Brain microvascular endothelial cell (primary cell): ENCODE measurements at regions not wholly inside any gene's neighbourhood (a gene's known extent, or its start where the extent isn't known, plus 50 kb on each side); places are given as distances from the start of the nearest gene placed in this dataset.

Experiments
- DNase-seq: peaks from one replicate; pipeline ENCODE4 v3.0.0-alpha.2; 2020
- H3K27ac ChIP-seq: fragments of 250-450 bp; sonication (Bioruptor Pico); 2 replicates; pipeline ENCODE4 v1.5.1; 2020; ENCODE audit warnings: mild to moderate bottlenecking, moderate library complexity
- H3K27me3 ChIP-seq: fragments of 250-450 bp; sonication (Bioruptor Pico); replicated peaks from 2 replicates; pipeline ENCODE4 v1.5.1; 2020; ENCODE audit warnings: mild to moderate bottlenecking
- H3K36me3 ChIP-seq: fragments of 250-450 bp; sonication (Bioruptor Pico); replicated peaks from 2 replicates; pipeline ENCODE4 v1.5.1; 2020; ENCODE audit warnings: mild to moderate bottlenecking
- H3K4me3 ChIP-seq: 2 replicates; pipeline ENCODE4 v1.5.1; 2011; ENCODE audit warnings: low read depth, mild to moderate bottlenecking, control low read depth, low read length, moderate library complexity
- CTCF ChIP-seq: IDR thresholded peaks from 2 replicates; pipeline ENCODE4 v1.5.1; 2011; ENCODE audit warnings: low read depth, mild to moderate bottlenecking, moderate library complexity, low read length, control low read depth, inconsistent platforms; ENCODE audit errors: missing control alignments
- in situ Hi-C: cut with HindIII; loops from 2 replicates; pipeline ENCODE4 v1.10.0; 2017; ENCODE audit warnings: low sequenced_read_pairs, low pct_ligation_motif_present

GRCh38 chr1:194267021-194267420, 1080.6 kb upstream of the B3GALT2 start:
- no peak overlapping the region for H3K4me3 ChIP-seq
- no peaks in the 10 kb centered on the region for H3K36me3 ChIP-seq
- TF ChIP-seq CTCF = no peak
- in situ Hi-C loops = no loop called here
- no peak overlapping the region for H3K27ac ChIP-seq
- no peak for DNase-seq
- H3K27me3 ChIP-seq = no peaks in the 10 kb centered on the region

- H3K27ac ChIP-seq = no peak overlapping the region
- H3K27me3 ChIP-seq = no peaks in the 10 kb centered on the region
- no peak overlapping the region for H3K4me3 ChIP-seq
- no peak for TF ChIP-seq CTCF
- no peaks in the 10 kb centered on the region for H3K36me3 ChIP-seq
- DNase-seq = no peak
- in situ Hi-C loops = no loop called here
Observed at GRCh38 chr1:194256010-194256409, 1069.6 kb upstream of the B3GALT2 start.

DNA sequence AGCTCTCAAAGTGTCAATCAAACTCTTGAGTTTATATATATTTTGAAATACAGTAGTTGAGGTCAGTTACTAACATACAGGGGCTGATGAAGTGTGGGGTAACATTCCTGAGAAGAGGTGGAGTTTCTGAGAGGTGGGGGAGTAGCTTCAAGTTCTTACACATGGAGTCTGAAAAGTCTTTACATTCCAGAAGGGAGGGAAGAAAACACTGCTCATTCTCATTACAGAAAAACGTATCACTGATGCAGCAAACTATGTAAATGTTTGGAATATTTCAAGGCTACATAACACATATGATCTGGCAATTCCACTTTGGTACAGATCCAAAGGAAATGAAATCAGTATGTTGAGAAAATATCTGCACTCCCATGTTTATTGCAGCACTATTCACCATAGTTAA, 1065.8 kb upstream of the B3GALT2 start:
- DNase-seq = peak; percentile 22
- H3K4me3 ChIP-seq = no peak overlapping the region
- no peak for TF ChIP-seq CTCF
- no peaks in the 10 kb centered on the region for H3K36me3 ChIP-seq
- H3K27me3 ChIP-seq = no peaks in the 10 kb centered on the region
- H3K27ac ChIP-seq = no peak overlapping the region
- in situ Hi-C loops = no loop called here

DNA sequence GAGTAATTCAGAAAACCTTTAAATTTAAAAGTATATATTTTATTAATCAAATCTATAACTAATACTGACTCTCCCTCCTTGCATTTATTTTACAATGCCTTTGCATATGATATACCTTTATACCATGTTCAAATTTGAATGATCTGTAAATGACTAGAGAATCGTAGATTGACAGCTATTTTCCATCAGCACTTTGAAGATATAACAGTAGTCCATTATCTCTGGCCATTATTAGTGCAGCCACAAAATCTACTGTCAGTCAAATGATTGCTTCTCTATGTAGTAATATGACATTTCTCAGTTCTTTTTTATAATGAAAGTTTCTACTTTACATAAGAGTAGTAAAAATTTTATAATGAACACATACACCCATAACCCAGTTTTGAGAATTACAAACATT, 1054.8 kb upstream of the B3GALT2 start:
- DNase-seq = no peak
- TF ChIP-seq CTCF = no peak
- Histone ChIP-seq H3K36me3 (no peaks in the 10 kb centered on the region), H3K4me3 (no peak overlapping the region), H3K27me3 (no peaks in the 10 kb centered on the region), H3K27ac (no peak overlapping the region)
- in situ Hi-C loops = no loop called here

- no peak overlapping the region for H3K27ac ChIP-seq
- TF ChIP-seq CTCF = no peak
- no peak overlapping the region for H3K4me3 ChIP-seq
- no peaks in the 10 kb centered on the region for H3K36me3 ChIP-seq
- DNase-seq = peak; percentile 5
- H3K27me3 ChIP-seq = no peaks in the 10 kb centered on the region
- in situ Hi-C loops = no loop called here
Observed at GRCh38 chr1:194233069-194233468, 1046.7 kb upstream of the B3GALT2 start.

DNA sequence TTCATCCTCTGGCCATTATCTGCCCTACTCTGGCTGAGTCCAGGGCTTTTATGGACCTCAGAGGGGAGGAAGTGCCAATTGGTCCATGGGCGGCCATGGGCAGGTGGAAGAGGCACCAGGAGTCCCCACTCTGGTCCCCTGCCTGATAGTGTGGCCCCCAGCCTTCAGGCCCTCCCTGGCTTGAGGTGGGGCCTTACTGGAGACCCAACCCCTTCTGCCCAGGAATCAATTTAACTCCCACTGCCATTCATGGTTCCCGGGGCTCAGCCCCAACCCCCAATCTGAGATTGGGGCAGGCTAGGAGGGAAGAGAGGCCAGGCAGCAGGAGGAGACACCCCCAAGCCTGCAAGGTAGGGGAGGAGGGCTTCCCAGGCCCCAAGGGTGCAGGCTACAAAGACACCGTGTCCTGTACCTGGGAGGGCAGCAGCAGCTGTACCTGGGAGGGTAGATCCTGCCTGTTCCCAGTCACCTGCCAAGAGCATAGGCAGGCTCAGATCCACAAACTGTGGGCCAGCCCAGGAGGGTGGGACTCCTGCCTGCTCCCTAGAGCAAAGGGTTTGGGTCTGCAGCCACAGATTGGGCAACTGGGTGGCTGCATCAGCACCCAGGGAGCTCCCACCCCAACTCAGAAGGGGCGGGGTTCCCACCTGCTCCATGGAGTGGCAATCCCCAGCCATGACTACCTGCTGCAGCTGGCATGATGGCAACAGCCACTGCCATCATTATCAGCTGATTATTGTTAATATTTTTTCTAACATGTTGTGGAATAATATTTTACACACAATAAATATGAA, 1044.1 kb upstream of the B3GALT2 start:
- TF ChIP-seq CTCF = no peak
- Histone ChIP-seq H3K27ac (no peak overlapping the region), H3K36me3 (no peaks in the 10 kb centered on the region), H3K27me3 (no peaks in the 10 kb centered on the region), H3K4me3 (no peak overlapping the region)
- in situ Hi-C loops = no loop called here
- no peak for DNase-seq
